K562 (cell line): ENCODE measurements at regions not wholly inside any gene's neighbourhood (a gene's known extent, or its start where the extent isn't known, plus 50 kb on each side); places are given as distances from the start of the nearest gene placed in this dataset.

ENCODE experiments used
- ATAC-seq: fragments of 200-7000 bp; cut with Tn5 transposase; 3 replicates; pipeline ENCODE4 v1.9.1; 2020; ENCODE audit warnings: moderate library complexity
- BruUV-seq: library from RNA; stranded (reverse); fragments of 400-500 nt; replicated peaks from 2 replicates; lab custom pipeline; 2021; lab: Mats Ljungman, UMichigan
- CTCF ChIA-PET: fragments of 300-600 bp; formaldehyde crosslinking; extraction: SDS; loops from one replicate; lab custom pipeline; 2021; ENCODE audit warnings: low intra/inter-chr PET ratio; lab: Yijun Ruan, JAX
- POLR2A ChIA-PET: fragments of 300-600, 350-650 bp; sonication (Branson Sonifier 250); formaldehyde crosslinking; extraction: SDS; loops from one replicate; lab custom pipeline; 2021; ENCODE audit warnings: antibody characterized with exemption, inconsistent platforms; lab: Yijun Ruan, JAX
- DNase-seq, 4 experiments: peaks; one replicate each; pipeline versions ENCODE4 v3.0.0 to v3.0.0-alpha.2; 2011 to 2018; ENCODE audit warnings: low spot score in 3 of 4, mixed read lengths in 3 of 4; ENCODE audit errors: extremely low read depth in 1 of 4
- FAIRE-seq: peaks from 2 replicates; lab custom pipeline; 2011; peaks lifted over from hg19 to GRCh38; lab: Jason Lieb, UNC
- H2AFZ ChIP-seq: 2 replicates; pipeline ENCODE4 v1.6.0; 2011; ENCODE audit warnings: low read depth, low read length, control low read depth, inconsistent platforms
- H3K27ac ChIP-seq: fragments of 200-600 bp; 3 replicates; pipeline ENCODE4 v1.8.0; 2011; ENCODE audit warnings: low read depth, mild to moderate bottlenecking, control low read depth, inconsistent platforms, low read length, moderate library complexity, mixed read lengths; ENCODE audit errors: extremely low read depth
- H3K27me3 ChIP-seq, 2 experiments: fragments of 300-600 bp in 1 of 2; 2 replicates in 1 of 2; 3 replicates in 1 of 2; pipeline versions ENCODE4 v1.6.0 to v1.8.0; 2011; ENCODE audit warnings: inconsistent platforms in 2 of 2, low read length in 2 of 2, mild to moderate bottlenecking in 1 of 2, mixed read lengths in 1 of 2, moderate library complexity in 1 of 2; ENCODE audit not compliant: control insufficient read depth in 2 of 2, insufficient read depth in 2 of 2
- H3K36me3 ChIP-seq: fragments of 300-600 bp; 3 replicates; pipeline ENCODE4 v1.8.0; 2011; ENCODE audit warnings: mild to moderate bottlenecking, low read length, inconsistent platforms; ENCODE audit not compliant: control insufficient read depth, insufficient read depth
- H3K4me1 ChIP-seq, 2 experiments: fragments of 200-600 bp in 1 of 2; replicated peaks in 1 of 2; 2 replicates in 1 of 2; 3 replicates in 1 of 2; pipeline versions ENCODE4 v1.5.1 to v1.8.0; 2011; ENCODE audit warnings: inconsistent platforms in 2 of 2, low read length in 2 of 2, mild to moderate bottlenecking in 1 of 2, mixed read lengths in 1 of 2, moderate library complexity in 1 of 2; ENCODE audit not compliant: control insufficient read depth in 2 of 2, insufficient read depth in 2 of 2
- H3K4me2 ChIP-seq: 2 replicates; pipeline ENCODE4 v1.6.1; 2011; ENCODE audit warnings: low read length, control low read depth, inconsistent platforms, mixed read lengths; ENCODE audit not compliant: insufficient read depth
- H3K4me3 ChIP-seq: fragments of 200-600 bp; sonication (generic), shearing (Covaris generic); 2 replicates; pipeline ENCODE4 v1.5.1; 2016; ENCODE audit warnings: control low read depth, inconsistent platforms
- H3K79me2 ChIP-seq: fragments of 200-600 bp; 3 replicates; pipeline ENCODE4 v1.8.0; 2011; ENCODE audit warnings: low read length, inconsistent platforms; ENCODE audit not compliant: control insufficient read depth, insufficient read depth
- H3K9ac ChIP-seq, 2 experiments: 2 replicates each; pipeline versions ENCODE4 v1.6.0 to v1.6.1; 2011; ENCODE audit warnings: low read depth in 2 of 2, low read length in 2 of 2, control low read depth in 1 of 2, inconsistent platforms in 1 of 2, mild to moderate bottlenecking in 1 of 2, mixed read lengths in 1 of 2; ENCODE audit not compliant: insufficient read depth in 1 of 2
- H3K9me1 ChIP-seq: one replicate; pipeline ENCODE4 v1.6.0; 2011; ENCODE audit warnings: inconsistent platforms, mild to moderate bottlenecking, low read length, moderate library complexity; ENCODE audit not compliant: control insufficient read depth, insufficient read depth
- H3K9me3 ChIP-seq: replicated peaks from 2 replicates; pipeline ENCODE4 v1.5.1; 2011; ENCODE audit warnings: low read depth, low read length, inconsistent platforms; ENCODE audit not compliant: control insufficient read depth, insufficient read depth
- H4K20me1 ChIP-seq: replicated peaks from 2 replicates; pipeline ENCODE4 v1.6.1; 2011; ENCODE audit warnings: low read length, inconsistent platforms, mixed read lengths; ENCODE audit not compliant: control insufficient read depth, insufficient read depth
- HDAC6 ChIP-seq: IDR thresholded peaks from 2 replicates; pipeline ENCODE4 v1.6.1; 2012; ENCODE audit warnings: low read depth, mild to moderate bottlenecking, control low read depth, inconsistent platforms, low read length, moderate library complexity
- KDM4B ChIP-seq, 2 experiments: fragments of 450-650 bp in 1 of 2; sonication (generic) in 1 of 2; IDR thresholded peaks; 2 replicates each; pipeline ENCODE4 v1.6.1; 2016 to 2017; ENCODE audit warnings: borderline replicate concordance in 2 of 2, antibody characterized with exemption in 1 of 2, low read depth in 1 of 2, mild to moderate bottlenecking in 1 of 2
- LEF1 ChIP-seq: fragments of 450-650 bp; IDR thresholded peaks from 2 replicates; pipeline ENCODE4 v1.6.1; 2016; ENCODE audit warnings: mild to moderate bottlenecking
- PHB2 ChIP-seq: fragments of 450-650 bp; IDR thresholded peaks from 2 replicates; pipeline ENCODE4 v1.6.1; 2017; ENCODE audit warnings: low read depth
- ZFP1 ChIP-seq: fragments of 450-650 bp; formaldehyde crosslinking; IDR thresholded peaks from 2 replicates; pipeline ENCODE4 v1.4.0; 2020; ENCODE audit warnings: mild to moderate bottlenecking, mixed read lengths
- ZNF445 ChIP-seq: fragments of 250-450 bp; sonication (Bioruptor Pico); IDR thresholded peaks from 2 replicates; pipeline ENCODE4 v1.4.0; 2020; ENCODE audit warnings: low read depth, mild to moderate bottlenecking, moderate library complexity
- WGBS: fragments of 100-300 bp; shearing (Covaris generic); methylation state at CpG from one replicate; pipeline ENCODE4 v1.1.6; 2016; ENCODE audit warnings: low coverage, mixed read lengths; ENCODE audit not compliant: insufficient coverage; ENCODE audit errors: missing lambda C conversion rate; 5-methylcytosine and 5-hydroxymethylcytosine counted together
- in situ Hi-C: fragments of 300-500 bp; cut with MboI; formaldehyde crosslinking; loops from 4 replicates; pipeline ENCODE4 v1.15.0; 2018; ENCODE audit warnings: inconsistent platforms, mixed read lengths
- intact Hi-C: fragments of 100-400 bp; cut with micrococcal nuclease; formaldehyde crosslinking; loops from 2 replicates; pipeline ENCODE4 v1.14.2; 2022
- TF ChIP-seq, protein P1 (sequence below): IDR thresholded peaks from 2 replicates; pipeline ENCODE4 v1.6.1; 2014; ENCODE audit warnings: antibody characterized with exemption
- TF ChIP-seq, protein P2 (sequence below): fragments of 200-400 bp; formaldehyde crosslinking; IDR thresholded peaks from 2 replicates; pipeline ENCODE4 v1.6.1; 2017; ENCODE audit warnings: mild to moderate bottlenecking, low read depth, low read length, moderate library complexity

DNA sequence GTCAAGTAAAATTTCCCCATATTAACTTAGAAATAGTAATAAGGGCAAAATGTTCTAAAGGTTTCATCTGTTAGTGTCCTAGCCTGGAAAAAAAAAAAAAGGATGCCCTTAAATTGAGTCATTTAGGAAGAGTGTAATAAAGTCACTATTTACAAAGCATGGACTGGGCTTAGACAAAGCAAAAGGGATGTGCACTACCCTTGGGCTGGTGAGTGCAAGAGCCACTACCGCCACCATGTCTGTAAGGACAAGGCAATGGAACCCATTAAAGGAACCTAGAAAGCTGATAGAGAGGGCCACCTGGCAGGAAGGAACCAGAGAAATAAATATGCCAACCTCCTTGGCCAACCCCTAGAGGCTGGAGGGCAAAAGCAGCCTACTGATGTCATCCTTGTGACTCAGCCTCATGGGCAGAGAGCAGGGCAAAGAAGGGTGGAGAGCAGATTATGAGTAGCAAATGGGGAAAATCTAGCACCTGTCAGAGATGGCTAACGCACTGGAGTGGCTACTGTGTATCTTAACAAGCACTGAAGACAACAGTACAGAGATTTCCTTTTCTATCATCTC, 59.5 kb upstream of the FUT8 start (continued):
- TF ChIP-seq, protein P1, sequence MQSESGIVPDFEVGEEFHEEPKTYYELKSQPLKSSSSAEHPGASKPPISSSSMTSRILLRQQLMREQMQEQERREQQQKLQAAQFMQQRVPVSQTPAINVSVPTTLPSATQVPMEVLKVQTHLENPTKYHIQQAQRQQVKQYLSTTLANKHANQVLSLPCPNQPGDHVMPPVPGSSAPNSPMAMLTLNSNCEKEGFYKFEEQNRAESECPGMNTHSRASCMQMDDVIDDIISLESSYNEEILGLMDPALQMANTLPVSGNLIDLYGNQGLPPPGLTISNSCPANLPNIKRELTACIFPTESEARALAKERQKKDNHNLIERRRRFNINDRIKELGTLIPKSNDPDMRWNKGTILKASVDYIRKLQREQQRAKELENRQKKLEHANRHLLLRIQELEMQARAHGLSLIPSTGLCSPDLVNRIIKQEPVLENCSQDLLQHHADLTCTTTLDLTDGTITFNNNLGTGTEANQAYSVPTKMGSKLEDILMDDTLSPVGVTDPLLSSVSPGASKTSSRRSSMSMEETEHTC = no peak
- no peak for TF ChIP-seq LEF1
- TF ChIP-seq HDAC6 = no peak
- TF ChIP-seq, protein P2, sequence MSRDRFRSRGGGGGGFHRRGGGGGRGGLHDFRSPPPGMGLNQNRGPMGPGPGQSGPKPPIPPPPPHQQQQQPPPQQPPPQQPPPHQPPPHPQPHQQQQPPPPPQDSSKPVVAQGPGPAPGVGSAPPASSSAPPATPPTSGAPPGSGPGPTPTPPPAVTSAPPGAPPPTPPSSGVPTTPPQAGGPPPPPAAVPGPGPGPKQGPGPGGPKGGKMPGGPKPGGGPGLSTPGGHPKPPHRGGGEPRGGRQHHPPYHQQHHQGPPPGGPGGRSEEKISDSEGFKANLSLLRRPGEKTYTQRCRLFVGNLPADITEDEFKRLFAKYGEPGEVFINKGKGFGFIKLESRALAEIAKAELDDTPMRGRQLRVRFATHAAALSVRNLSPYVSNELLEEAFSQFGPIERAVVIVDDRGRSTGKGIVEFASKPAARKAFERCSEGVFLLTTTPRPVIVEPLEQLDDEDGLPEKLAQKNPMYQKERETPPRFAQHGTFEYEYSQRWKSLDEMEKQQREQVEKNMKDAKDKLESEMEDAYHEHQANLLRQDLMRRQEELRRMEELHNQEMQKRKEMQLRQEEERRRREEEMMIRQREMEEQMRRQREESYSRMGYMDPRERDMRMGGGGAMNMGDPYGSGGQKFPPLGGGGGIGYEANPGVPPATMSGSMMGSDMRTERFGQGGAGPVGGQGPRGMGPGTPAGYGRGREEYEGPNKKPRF = no peak
- TF ChIP-seq PHB2 = no peak
- TF ChIP-seq ZNF445 = no peak
- TF ChIP-seq, all 486 proteins: peak for 0

- Histone ChIP-seq H3K9me3 (no peaks in the 10 kb centered on the region), H3K4me1 (peaks cover 0 to 2% of the 10 kb centered on the region in 2 experiments; a peak in 3 of 5 replicates), H4K20me1 (no peaks in the 10 kb centered on the region), H3K79me2 (no peaks in the 10 kb centered on the region), H3K9me1 (no peaks in the 10 kb centered on the region), H3K36me3 (no peaks in the 10 kb centered on the region), H3K9ac (no peak overlapping the region), H2AFZ (no peak overlapping the region), H3K4me2 (no peak overlapping the region), H3K27me3 (no peaks in the 10 kb centered on the region), H3K27ac (no peak overlapping the region), H3K4me3 (no peak overlapping the region)
- FAIRE-seq (no peak), DNase-seq (no peak), ATAC-seq (no peak)
- BruUV-seq = no TSS peak
- TF ChIP-seq ZFP1 (CRISPR knock-in tag) = no peak
- TF ChIP-seq KDM4B (IDR thresholded peaks at IDR 0.05; ENCODE audit: borderline replicate concordance in 2 of 2, low read depth in 1 of 2) = no peak
- intact Hi-C loops = no loop called here
- WGBS = 8% methylated on average over 3 of the region's 3 CpGs
- POLR2A ChIA-PET = interaction anchor here (1.0 kb wide), 1 partner anchor 11 kb away, joined by 3 read pairs; no protein-coding TSS in a partner anchor
- CTCF ChIA-PET = no interaction called here
- in situ Hi-C loops = no loop called here
These were observed 58.4 kb upstream of the FUT8 start for GRCh38 chr14:65354131-65354530.
